RWPE2 (cell line): ENCODE measurements at regions not wholly inside any gene's neighbourhood (a gene's known extent, or its start where the extent isn't known, plus 50 kb on each side); places are given as distances from the start of the nearest gene placed in this dataset.

Experiments used
- ATAC-seq: fragments of 200-7000 bp; cut with Tn5 transposase; 3 replicates; pipeline ENCODE4 v1.9.1; 2021; ENCODE audit warnings: low read depth
- DNase-seq: peaks from one replicate; pipeline ENCODE4 v3.0.0-alpha.2; 2020; ENCODE audit warnings: low spot score
- H3K27ac ChIP-seq: fragments of 450-650 bp; 2 replicates; pipeline ENCODE4 v1.5.1; 2017; ENCODE audit warnings: mild to moderate bottlenecking; ENCODE audit not compliant: poor library complexity, severe bottlenecking
- H3K27me3 ChIP-seq: fragments of 250-450 bp; sonication (Bioruptor Pico); 2 replicates; pipeline ENCODE4 v1.5.1; 2021; ENCODE audit warnings: mild to moderate bottlenecking, moderate library complexity; ENCODE audit not compliant: insufficient read depth, poor library complexity, severe bottlenecking
- H3K36me3 ChIP-seq: fragments of 250-450 bp; sonication (Bioruptor Pico); 2 replicates; pipeline ENCODE4 v1.5.1; 2020; ENCODE audit warnings: low read depth, mild to moderate bottlenecking, moderate library complexity
- H3K4me1 ChIP-seq: fragments of 250-450 bp; sonication (Bioruptor Pico); 2 replicates; pipeline ENCODE4 v1.5.1; 2021; ENCODE audit warnings: mild to moderate bottlenecking, moderate library complexity; ENCODE audit not compliant: insufficient read depth, poor library complexity, severe bottlenecking
- H3K4me3 ChIP-seq: fragments of 250-450 bp; sonication (Bioruptor Pico); 2 replicates; pipeline ENCODE4 v1.5.1; 2021; ENCODE audit warnings: mild to moderate bottlenecking, moderate library complexity; ENCODE audit not compliant: severe bottlenecking
- H3K9me3 ChIP-seq: fragments of 250-450 bp; sonication (Bioruptor Pico); 2 replicates; pipeline ENCODE4 v1.5.1; 2021; ENCODE audit warnings: mild to moderate bottlenecking, moderate library complexity; ENCODE audit not compliant: severe bottlenecking
- TF ChIP-seq, protein P1 (sequence below): fragments of 450-650 bp; IDR thresholded peaks from one replicate; pipeline ENCODE4 v1.5.1; 2017; ENCODE audit warnings: mild to moderate bottlenecking, moderate library complexity; ENCODE audit not compliant: poor library complexity, severe bottlenecking

DNA sequence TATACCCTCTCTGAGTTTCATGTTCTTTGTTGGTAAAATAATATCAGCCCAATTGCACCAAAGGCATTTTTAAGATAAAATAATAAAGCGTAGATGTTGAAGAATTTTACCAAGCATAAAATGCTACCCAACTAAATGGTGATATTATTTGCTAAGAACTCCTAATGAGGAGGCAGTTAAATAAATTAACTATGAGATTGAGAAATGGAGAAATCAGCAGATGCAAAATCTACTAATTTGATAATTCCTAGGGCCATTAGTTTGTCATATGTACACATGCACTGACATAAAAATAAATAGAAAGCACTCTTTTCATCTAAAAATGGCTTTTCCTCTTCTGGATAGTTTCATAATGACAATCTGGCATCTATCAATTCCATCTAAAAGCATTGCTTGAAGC, 681.5 kb upstream of the FAM98A start:
- no peak for ATAC-seq
- no peak for DNase-seq
- no peaks in the 10 kb centered on the region for H3K9me3 ChIP-seq
- no peaks in the 10 kb centered on the region for H3K4me1 ChIP-seq
- peaks cover 3% of the 10 kb centered on the region for H3K27me3 ChIP-seq
- no peak overlapping the region for H3K27ac ChIP-seq
- no peak overlapping the region for H3K4me3 ChIP-seq
- no peaks in the 10 kb centered on the region for H3K36me3 ChIP-seq
- TF ChIP-seq, protein P1, sequence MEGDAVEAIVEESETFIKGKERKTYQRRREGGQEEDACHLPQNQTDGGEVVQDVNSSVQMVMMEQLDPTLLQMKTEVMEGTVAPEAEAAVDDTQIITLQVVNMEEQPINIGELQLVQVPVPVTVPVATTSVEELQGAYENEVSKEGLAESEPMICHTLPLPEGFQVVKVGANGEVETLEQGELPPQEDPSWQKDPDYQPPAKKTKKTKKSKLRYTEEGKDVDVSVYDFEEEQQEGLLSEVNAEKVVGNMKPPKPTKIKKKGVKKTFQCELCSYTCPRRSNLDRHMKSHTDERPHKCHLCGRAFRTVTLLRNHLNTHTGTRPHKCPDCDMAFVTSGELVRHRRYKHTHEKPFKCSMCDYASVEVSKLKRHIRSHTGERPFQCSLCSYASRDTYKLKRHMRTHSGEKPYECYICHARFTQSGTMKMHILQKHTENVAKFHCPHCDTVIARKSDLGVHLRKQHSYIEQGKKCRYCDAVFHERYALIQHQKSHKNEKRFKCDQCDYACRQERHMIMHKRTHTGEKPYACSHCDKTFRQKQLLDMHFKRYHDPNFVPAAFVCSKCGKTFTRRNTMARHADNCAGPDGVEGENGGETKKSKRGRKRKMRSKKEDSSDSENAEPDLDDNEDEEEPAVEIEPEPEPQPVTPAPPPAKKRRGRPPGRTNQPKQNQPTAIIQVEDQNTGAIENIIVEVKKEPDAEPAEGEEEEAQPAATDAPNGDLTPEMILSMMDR: no peak

DNA sequence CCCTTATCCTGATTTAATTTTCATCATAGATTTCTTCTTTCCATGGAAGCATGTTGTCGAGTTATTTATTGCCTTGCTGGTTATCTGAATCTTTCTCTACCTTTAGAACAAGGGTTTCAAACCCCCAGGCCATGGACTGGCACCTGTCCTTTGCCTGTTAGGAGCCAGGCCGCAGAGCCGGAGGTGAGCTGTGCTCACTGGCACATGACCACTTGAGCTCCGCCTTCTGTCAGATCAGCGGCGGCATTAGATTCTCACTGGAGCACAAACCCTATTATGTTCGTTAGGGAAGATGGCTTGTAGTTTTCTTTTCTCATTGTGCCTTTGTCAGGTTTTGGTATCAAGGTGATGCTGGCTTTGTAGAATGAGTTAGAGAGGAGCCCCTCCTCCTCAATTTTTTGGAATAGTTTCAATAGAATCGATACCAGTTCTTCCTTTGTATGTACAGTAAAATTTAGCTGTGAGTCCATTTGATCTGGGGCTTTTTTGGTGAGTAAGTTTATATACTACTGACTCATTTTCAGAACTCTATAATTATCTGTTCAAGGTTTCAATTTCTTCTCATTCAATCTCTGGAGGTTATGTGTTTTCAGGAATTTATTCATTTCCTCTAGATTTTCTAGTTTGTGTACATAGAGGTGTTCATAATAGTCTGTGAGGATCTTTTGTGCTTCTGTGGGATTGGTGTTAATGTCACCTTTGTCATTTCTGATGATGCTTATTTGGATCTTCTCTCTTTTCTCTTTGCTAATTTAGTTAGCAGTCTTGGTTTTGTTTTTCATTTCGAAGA, 668.0 kb upstream of the FAM98A start:
- H3K36me3 ChIP-seq: no peaks in the 10 kb centered on the region
- H3K4me1 ChIP-seq: no peaks in the 10 kb centered on the region
- no peak overlapping the region for H3K27ac ChIP-seq
- no peak for DNase-seq
- no peak overlapping the region for H3K4me3 ChIP-seq
- TF ChIP-seq, protein P1: no peak
- no peak for ATAC-seq
- peaks cover 3% of the 10 kb centered on the region for H3K9me3 ChIP-seq
- H3K27me3 ChIP-seq: peaks cover 4% of the 10 kb centered on the region

DNA sequence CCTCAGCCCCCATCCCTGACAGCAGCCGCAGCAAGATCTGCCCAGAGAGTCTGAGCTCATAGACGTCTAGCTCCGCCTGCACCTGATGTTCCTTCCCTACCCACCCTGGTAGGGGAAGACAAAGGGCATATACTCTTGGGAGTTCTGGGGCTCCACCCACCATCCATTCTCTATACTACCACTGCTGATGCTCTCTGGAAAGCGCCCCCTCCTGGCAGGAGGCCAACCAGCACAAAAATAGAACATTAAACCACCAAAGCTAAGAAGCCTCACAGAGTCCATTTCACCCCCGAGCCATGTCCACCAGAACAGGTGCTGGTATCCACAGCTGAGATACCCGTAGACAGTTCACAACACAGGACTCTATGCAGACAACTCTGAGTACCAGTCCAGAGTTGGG, 662.6 kb upstream of the FAM98A start:
- no peaks in the 10 kb centered on the region for H3K36me3 ChIP-seq
- ATAC-seq: no peak
- no peak overlapping the region for H3K4me3 ChIP-seq
- H3K4me1 ChIP-seq: no peaks in the 10 kb centered on the region
- H3K27me3 ChIP-seq: peaks cover 3% of the 10 kb centered on the region
- TF ChIP-seq, protein P1: no peak
- no peak overlapping the region for H3K27ac ChIP-seq
- DNase-seq: no peak
- no peaks in the 10 kb centered on the region for H3K9me3 ChIP-seq

DNA sequence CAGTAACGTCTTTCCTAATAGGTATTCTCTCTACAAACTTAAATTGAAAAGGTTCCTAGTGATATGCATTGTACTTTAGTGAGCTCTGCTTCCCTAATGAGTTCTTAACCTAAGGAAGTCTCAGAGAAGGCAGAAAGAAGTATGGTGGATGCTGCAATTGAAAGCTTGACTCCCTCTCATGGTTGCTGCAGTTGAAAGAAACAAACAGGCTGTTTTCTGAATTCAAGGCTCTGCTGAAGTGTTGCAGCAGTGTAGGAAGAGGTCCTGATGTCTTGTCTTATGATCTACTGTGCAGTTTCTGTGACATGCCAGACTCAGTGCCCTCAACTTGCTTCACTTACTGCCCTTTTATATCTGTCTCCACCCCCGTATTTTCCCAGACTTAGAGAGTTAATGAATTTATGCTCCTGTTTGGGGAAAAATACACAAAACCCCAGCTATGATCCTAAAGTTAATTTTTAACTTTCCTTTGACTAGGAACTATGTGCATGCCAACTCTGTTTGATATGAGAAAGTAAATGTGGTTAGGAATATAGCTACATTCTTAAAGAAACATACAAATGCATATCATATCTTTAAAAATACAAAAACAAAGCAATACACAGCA, 655.3 kb upstream of the FAM98A start:
- H3K9me3 ChIP-seq: no peaks in the 10 kb centered on the region
- no peak for ATAC-seq
- TF ChIP-seq, protein P1: no peak
- H3K27me3 ChIP-seq: no peaks in the 10 kb centered on the region
- H3K36me3 ChIP-seq: no peaks in the 10 kb centered on the region
- H3K4me1 ChIP-seq: no peaks in the 10 kb centered on the region
- H3K4me3 ChIP-seq: no peak overlapping the region
- no peak for DNase-seq
- H3K27ac ChIP-seq: no peak overlapping the region

DNA sequence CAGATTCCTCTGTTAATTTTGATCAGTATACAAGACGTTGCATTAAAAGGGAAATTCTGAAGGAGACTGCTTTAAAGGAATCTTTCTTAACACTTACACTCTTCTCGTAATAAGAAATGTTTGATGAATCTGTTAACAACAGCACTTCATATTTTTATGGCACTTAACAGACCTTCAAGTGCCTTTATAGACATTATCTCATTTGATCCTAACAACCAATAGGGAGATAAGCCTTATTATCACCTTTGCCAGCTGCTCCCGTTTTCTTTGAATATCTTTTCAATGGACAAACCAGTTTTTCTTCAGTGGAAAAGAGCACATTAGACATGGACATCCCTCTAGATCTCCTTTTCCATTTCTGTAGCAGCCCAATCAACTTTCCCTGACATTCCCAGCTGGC, 653.0 kb upstream of the FAM98A start:
- DNase-seq (no peak), ATAC-seq (no peak)
- H3K4me3 ChIP-seq: no peak overlapping the region
- TF ChIP-seq, protein P1: no peak
- no peak overlapping the region for H3K27ac ChIP-seq
- H3K36me3 ChIP-seq: no peaks in the 10 kb centered on the region
- H3K4me1 ChIP-seq: no peaks in the 10 kb centered on the region
- no peaks in the 10 kb centered on the region for H3K27me3 ChIP-seq
- no peaks in the 10 kb centered on the region for H3K9me3 ChIP-seq
